RCC 7860 (cell line): ENCODE measurements at regions not wholly inside any gene's neighbourhood (a gene's known extent, or its start where the extent isn't known, plus 50 kb on each side); places are given as distances from the start of the nearest gene placed in this dataset.

Experiments
- DNase-seq: peaks from one replicate; pipeline ENCODE4 v3.0.0-alpha.2; 2015; ENCODE audit warnings: low spot score
- FAIRE-seq: peaks from 2 replicates; lab custom pipeline; 2012; peaks lifted over from hg19 to GRCh38; lab: Jason Lieb, UNC

GRCh38 chrX:40154250-40154852 lies 56.6 kb upstream of the BCOR start:
- no peak for FAIRE-seq

DNA sequence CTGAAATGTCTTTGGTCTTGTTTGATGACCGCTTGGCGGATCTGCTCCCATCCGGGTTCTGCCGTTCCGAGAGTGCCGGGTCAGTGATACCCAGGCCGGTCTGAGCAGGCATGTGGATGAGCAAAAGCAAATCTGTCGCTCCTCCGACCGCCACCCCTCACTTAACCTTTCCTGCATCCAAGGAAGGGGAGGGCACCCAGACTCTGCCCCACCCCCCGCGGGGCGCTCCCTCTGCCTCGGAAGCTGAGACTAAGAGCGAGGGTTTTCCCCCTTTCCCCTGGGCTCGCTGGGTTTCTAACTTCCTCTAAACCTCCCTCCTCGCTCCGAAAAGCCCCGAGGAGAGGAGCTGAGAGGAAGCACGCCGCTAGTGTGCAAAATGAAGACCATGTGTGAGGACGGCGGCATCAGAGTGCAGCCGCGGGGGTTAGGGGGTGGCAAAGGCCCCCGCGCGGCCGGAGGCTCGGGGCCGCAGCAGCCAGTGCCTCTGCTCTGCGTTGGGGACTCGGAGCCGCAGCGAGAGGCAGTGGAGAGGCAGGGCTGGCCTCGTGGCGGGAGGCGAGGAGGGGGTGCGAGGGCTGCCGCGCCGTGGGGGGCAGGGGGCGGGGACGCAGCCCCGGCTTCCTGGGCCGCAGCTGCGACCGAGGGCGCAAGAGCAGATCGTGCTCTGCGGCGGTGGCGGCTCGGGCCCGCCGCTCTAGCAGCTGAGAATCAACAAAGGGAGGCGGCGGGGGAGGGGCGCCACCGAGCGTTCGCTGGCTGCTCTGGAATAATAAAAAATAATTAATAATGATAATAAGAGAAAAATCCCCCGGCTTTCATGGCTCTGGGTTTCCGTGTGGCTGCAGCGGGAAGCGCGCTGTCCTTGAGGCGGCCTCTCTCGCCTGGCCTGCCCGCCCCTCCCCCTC lies 55.8 kb upstream of the BCOR start:
- DNase-seq, result peak; percentile 41

More at GRCh38 chrX:40154250-40154852, 56.6 kb upstream of the BCOR start:
- DNase-seq, result no peak

GRCh38 chrX:40152741-40153344 lies 55.1 kb upstream of the BCOR start:
- FAIRE-seq (no peak), DNase-seq (peak; percentile 35)

More for the DNA sequence above, 55.8 kb upstream of the BCOR start:
- FAIRE-seq, result no peak

DNA sequence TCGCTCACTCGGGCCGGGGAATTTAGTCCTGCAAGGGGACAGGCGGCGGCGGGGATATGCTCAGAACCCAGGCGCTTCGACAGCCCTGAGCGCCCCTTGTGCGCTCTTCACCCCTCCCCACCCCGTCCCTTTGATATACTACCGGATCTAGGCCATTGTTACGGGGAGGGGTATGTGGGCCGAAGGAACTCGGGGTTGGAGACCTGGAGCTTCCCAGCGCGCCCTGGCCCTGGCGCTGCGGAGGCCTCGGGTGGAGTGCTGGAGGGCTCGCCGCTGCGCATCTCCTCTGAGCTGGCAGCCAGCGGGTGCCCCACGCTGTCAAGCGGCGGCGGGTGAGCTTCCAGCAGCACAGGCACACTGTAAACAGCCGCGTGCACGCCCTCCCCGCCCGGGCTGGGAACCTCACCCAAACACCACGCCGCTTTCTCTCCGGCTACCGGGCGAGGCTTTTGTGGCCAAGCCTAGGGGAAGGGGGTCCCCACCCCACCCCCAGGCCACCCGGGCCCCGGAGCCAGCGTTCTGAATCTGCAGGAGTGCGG lies 54.5 kb upstream of the BCOR start:
- FAIRE-seq, result no peak

DNA sequence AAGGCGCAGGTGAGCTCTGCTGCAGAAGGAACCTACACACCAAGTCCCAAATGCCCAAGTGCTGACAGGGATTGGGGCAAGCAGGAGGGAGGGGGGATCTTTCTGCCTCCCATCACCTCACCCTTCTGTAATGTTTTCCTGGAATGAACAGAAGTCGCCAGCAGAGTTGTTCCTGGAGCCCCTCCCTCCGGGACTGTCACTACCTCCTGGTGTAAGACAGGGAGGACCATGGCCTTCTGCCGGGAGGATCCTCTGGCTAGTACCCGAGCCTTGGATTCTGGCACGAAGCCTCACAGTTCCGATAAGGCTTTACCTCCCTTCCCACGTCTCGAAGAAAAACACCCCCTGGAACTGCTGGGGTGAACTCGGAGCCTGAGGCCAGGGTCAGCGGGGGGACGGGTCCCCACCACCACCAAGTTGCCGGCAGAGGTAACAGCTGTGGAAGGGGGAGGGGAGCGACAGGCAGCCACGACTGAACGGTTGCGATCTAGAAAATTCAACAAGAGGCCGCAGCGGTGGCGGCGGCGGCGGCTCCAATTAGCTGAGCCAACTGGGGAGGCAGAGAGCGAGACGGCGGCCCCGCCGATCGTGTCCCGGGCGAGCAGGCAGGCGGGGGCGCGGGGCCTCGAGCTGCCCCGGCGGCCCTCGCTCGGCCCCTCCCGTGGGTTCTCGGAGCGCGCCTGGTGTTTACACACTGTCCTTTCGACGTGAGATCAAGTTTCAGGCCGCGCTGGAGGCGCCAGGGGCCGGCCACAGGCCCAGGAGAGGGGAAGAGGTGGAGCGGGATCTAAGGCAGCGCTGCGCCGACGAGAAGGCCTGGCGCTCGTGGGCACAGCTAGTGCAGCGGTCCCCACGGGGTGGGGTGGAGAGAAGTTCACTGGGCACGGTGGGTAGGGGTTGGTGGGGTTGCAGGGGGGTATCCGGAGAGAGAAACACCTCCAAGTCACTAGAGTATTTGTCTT lies 53.7 kb upstream of the BCOR start:
- FAIRE-seq, result no peak
- no peak for DNase-seq

More for the DNA sequence above, 54.5 kb upstream of the BCOR start:
- no peak for DNase-seq

GRCh38 chrX:40150503-40150902 lies 52.7 kb upstream of the BCOR start:
- FAIRE-seq, result no peak
- DNase-seq, result no peak

GRCh38 chrX:40149286-40150175 lies 51.8 kb upstream of the BCOR start:
- FAIRE-seq, result no peak

DNA sequence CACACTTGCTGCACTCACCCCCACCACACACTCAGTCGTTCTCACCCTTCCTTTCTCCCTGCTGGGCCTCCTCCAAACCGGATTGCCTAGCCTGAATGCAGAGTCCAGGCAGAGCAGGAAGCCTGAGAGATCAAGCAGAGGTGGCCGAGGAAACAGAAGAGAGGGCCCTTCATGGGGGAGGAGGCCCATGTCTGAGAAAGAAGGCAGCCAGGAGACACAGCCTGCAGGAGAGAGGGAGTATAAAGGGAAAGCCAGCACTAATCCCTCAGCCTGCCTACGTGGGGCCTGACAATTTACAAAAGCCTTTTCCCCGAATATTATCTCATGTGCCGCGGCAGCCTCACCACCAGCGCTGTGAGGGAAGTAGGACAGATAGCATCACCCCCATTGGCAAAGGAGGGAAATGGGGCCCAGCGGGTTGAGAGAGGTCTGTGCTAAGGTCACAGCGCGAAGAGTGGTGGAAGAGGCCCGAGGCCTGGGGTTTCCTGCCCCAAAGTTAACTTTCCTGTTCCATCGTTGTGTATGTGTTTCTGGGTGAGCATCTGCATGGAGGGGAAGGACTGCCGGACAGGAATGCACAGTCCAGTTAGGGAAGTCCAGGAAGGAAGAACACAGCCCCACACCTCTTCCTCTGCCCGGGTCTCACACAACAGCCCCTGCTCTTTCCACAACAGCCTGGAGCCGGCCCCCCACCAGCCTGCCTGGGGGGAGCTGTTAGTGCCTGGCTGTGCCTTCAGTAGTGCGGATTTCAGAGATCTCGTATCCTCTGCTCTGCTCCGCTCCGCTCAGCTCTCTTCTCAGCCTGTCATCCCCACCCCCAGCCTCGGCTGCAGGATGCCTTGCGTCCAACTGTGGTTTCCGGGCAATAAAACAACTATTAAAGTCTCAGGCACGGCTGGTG lies 50.9 kb upstream of the BCOR start:
- FAIRE-seq (no peak), DNase-seq (no peak)

More at GRCh38 chrX:40149286-40150175, 51.8 kb upstream of the BCOR start:
- DNase-seq, result no peak

DNA sequence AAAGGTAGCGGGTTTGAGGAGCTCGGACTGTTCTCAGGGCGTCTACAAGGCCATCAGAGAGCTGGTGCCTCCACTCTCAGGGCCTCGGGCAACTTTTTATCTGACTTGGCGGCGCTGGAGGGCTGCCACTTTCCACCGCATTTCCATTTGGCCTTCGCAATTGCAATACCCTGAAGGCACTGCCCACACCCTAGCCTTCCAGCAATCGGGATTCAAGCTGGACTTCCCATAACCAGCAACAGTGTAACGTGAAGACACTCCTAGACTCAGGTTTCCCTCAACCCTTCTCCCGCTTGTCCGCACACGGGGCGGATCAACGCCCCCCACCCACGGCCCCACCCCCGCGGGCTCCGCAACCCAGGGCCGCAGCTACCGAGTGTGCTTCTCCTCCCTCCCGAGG lies 50.2 kb upstream of the BCOR start:
- FAIRE-seq (no peak), DNase-seq (no peak)
